ENCODE measurements at regions not wholly inside any gene's neighbourhood (a gene's known extent, or its start where the extent isn't known, plus 50 kb on each side); places are given as distances from the start of the nearest gene placed in this dataset.

- TF ChIP-seq CTCF (IDR thresholded peaks at IDR 0.05), result no peak
- no peak for TF ChIP-seq EP300 (IDR thresholded peaks at IDR 0.05)
Observed at GRCh38 chr12:46442738-46443137, 70.2 kb upstream of the SLC38A2 start.
